ENCODE measurements at regions not wholly inside any gene's neighbourhood (a gene's known extent, or its start where the extent isn't known, plus 50 kb on each side); places are given as distances from the start of the nearest gene placed in this dataset.

DNA sequence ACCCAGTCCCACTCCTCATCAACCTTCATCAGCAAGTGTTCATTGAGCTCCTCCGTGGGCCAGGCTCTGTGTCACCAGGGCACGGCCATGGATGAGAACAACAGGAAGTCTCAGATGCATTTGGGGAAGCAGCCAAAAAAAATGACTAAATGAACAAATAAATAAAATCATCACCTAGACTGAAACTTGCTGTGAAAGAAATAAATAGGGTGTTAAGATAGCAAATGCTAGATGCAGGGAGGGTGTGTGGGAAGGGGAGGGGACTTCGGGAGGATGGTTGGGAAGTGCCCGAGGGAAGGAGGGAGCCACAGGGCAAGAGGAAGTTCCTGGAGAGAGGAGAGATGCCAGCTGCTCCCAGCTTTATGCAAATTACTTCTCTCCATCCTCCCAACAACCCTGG is 696.7 kb downstream of the PTPRU start:
- TF ChIP-seq, protein P1, sequence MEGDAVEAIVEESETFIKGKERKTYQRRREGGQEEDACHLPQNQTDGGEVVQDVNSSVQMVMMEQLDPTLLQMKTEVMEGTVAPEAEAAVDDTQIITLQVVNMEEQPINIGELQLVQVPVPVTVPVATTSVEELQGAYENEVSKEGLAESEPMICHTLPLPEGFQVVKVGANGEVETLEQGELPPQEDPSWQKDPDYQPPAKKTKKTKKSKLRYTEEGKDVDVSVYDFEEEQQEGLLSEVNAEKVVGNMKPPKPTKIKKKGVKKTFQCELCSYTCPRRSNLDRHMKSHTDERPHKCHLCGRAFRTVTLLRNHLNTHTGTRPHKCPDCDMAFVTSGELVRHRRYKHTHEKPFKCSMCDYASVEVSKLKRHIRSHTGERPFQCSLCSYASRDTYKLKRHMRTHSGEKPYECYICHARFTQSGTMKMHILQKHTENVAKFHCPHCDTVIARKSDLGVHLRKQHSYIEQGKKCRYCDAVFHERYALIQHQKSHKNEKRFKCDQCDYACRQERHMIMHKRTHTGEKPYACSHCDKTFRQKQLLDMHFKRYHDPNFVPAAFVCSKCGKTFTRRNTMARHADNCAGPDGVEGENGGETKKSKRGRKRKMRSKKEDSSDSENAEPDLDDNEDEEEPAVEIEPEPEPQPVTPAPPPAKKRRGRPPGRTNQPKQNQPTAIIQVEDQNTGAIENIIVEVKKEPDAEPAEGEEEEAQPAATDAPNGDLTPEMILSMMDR (IDR thresholded peaks at IDR 0.05) = no peak
- no peak for TF ChIP-seq POLR2A (IDR thresholded peaks at IDR 0.05)
- Histone ChIP-seq H3K9me3 (no peaks in the 10 kb centered on the region), H3K27ac (no peak overlapping the region), H3K4me3 (replicated peaks in 1 of 3) (no peak overlapping the region), H3K36me3 (no peaks in the 10 kb centered on the region), H3K27me3 (no peaks in the 10 kb centered on the region), H3K4me1 (no peaks in the 10 kb centered on the region)
- DNase-seq = no peak
- intact Hi-C loops (cut with DNase I) = no loop called here
- 24 to 35% methylated on average over 4 of the region's 4 CpGs for WGBS, 2 donors

GRCh38 chr1:29932626-29933025 is 696.3 kb downstream of the PTPRU start:
- 74 to 79% methylated on average over 6 to 8 of the region's 8 CpGs for WGBS, 2 donors
- no peak for DNase-seq
- Histone ChIP-seq H3K4me3 (replicated peaks in 1 of 3) (no peak overlapping the region), H3K27ac (no peak overlapping the region), H3K27me3 (no peaks in the 10 kb centered on the region), H3K36me3 (no peaks in the 10 kb centered on the region), H3K4me1 (no peaks in the 10 kb centered on the region), H3K9me3 (no peaks in the 10 kb centered on the region)
- TF ChIP-seq POLR2A (IDR thresholded peaks at IDR 0.05) = no peak
- TF ChIP-seq, protein P1 (IDR thresholded peaks at IDR 0.05) = no peak
- intact Hi-C loops (cut with DNase I) = no loop called here

DNA sequence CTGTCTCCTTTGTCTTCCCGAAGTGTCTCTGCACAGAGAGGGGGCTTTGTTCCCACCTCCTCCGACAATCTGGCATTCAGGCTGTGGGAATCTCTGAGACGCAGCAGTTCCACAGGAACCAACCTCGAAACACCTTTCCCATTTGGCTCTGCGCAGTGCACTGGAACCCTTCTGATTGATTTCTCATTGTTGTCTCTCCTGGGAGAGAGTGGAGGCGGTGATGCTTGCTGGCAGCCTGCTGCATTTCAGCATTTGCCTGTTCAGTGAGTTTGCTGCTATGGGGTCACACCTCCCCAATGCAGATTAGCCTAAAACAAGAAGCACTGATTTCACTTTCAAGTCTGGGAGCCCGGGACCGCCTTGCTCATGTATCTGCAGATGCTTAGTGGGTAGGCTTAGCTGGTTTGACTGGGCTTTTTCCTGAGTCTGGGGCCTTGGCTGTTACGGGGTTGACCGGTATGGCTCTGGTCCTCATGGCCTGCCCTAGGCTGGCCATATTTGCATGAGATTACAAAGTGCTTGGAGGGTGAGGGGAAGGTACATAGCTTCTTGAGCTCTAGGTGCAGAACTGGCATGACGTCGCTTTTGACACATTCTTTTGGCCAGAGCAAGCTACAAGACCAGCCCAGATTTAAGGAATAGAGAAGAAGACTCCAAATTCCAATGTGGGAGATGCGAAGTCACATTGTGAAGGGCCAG is 695.3 kb downstream of the PTPRU start:
- no peaks in the 10 kb centered on the region for H3K27me3 ChIP-seq
- 56 to 60% methylated on average over 13 of the region's 13 CpGs for WGBS, 2 donors
- no peak overlapping the region for H3K27ac ChIP-seq

DNA sequence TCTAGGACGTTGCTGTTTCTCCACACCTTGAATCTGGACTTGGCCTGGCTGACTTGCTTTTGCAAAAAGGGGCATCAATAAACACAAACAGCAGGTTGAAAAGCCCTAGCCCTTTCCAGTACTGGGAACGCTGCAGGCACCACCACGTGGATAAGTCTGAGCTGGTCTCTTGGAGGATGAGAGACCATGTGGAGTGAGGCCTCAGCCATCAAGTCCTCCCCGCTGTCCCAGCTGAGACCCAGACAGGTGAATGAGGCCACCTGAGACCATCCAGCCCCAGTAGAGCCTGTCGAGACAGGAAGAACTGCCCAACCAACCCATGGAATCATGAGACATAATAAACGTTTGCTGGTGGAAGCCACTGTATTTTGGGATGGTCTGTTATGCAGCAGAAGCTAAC is 688.7 kb downstream of the PTPRU start:
- Histone ChIP-seq H3K4me3 (replicated peaks in 1 of 3) (no peak overlapping the region), H3K4me1 (no peaks in the 10 kb centered on the region), H3K36me3 (no peaks in the 10 kb centered on the region), H3K9me3 (no peaks in the 10 kb centered on the region), H3K27me3 (no peaks in the 10 kb centered on the region), H3K27ac (no peak overlapping the region)
- WGBS, 2 donors = 66 to 90% methylated on average over 3 to 4 of the region's 6 CpGs
- intact Hi-C loops (cut with DNase I) = no loop called here
- DNase-seq = no peak
- TF ChIP-seq, protein P1 (IDR thresholded peaks at IDR 0.05) = no peak
- no peak for TF ChIP-seq POLR2A (IDR thresholded peaks at IDR 0.05)

More for the DNA sequence above, 695.3 kb downstream of the PTPRU start:
- no peak for TF ChIP-seq POLR2A (IDR thresholded peaks at IDR 0.05)
- TF ChIP-seq, protein P1 (IDR thresholded peaks at IDR 0.05) = no peak
- Histone ChIP-seq H3K4me1 (no peaks in the 10 kb centered on the region), H3K9me3 (no peaks in the 10 kb centered on the region), H3K4me3 (replicated peaks in 1 of 3) (no peak overlapping the region), H3K36me3 (no peaks in the 10 kb centered on the region)
- intact Hi-C loops (cut with DNase I) = no loop called here
- DNase-seq = no peak

- no peak overlapping the region for H3K4me3 ChIP-seq (replicated peaks in 1 of 3)
- intact Hi-C loops (cut with DNase I) = no loop called here
- no peaks in the 10 kb centered on the region for H3K36me3 ChIP-seq
- no peak for DNase-seq
- H3K27ac ChIP-seq = no peak overlapping the region
- TF ChIP-seq, protein P1 (IDR thresholded peaks at IDR 0.05) = no peak
- TF ChIP-seq POLR2A (IDR thresholded peaks at IDR 0.05) = no peak
- H3K9me3 ChIP-seq = no peaks in the 10 kb centered on the region
- H3K4me1 ChIP-seq = no peaks in the 10 kb centered on the region
- WGBS, 2 donors = 4 to 15% methylated on average over 2 of the region's 2 CpGs
- no peaks in the 10 kb centered on the region for H3K27me3 ChIP-seq
Observed at GRCh38 chr1:29924017-29924431, 687.7 kb downstream of the PTPRU start.

Measured in thyroid gland (tissue), 4 donors.